ENCODE measurements at regions not wholly inside any gene's neighbourhood (a gene's known extent, or its start where the extent isn't known, plus 50 kb on each side); places are given as distances from the start of the nearest gene placed in this dataset.

DNA sequence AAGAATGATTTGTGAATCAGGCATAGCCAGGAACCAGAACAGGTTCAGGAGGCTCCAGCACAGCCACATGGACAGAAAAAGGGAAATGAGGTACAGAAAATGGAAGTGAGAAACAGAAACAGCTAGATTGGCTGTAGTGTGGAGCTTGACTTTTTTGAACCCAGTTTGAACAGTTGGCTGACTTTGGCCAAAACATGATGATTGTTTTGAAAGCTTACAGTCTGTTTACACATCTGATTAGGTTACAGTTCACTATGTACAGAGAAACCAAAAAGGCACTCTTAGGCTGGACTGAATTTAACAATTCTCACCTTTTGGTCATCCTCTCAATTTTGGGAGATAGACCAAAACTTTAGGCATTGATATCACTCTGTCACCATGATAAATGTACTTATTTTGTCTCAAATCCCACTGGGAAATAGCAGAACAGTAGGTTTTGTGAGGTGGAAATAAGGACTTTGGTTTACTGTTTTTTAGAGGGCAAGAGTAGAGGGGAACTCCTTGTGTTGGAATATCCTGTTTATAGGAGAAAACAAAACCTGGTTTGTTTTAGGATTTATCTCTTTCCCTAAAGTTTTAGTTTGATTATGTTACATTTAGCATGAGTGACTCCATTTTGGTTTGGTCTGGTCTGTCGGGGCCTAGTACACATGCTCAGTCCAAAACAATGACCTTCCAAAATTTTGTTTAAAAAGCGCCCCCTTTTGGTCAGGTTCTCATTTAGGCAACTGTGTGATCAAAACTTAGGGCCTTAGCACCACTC lies 123.1 kb downstream of the OLIG3 start:
- TF ChIP-seq, protein P1, sequence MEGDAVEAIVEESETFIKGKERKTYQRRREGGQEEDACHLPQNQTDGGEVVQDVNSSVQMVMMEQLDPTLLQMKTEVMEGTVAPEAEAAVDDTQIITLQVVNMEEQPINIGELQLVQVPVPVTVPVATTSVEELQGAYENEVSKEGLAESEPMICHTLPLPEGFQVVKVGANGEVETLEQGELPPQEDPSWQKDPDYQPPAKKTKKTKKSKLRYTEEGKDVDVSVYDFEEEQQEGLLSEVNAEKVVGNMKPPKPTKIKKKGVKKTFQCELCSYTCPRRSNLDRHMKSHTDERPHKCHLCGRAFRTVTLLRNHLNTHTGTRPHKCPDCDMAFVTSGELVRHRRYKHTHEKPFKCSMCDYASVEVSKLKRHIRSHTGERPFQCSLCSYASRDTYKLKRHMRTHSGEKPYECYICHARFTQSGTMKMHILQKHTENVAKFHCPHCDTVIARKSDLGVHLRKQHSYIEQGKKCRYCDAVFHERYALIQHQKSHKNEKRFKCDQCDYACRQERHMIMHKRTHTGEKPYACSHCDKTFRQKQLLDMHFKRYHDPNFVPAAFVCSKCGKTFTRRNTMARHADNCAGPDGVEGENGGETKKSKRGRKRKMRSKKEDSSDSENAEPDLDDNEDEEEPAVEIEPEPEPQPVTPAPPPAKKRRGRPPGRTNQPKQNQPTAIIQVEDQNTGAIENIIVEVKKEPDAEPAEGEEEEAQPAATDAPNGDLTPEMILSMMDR (IDR thresholded peaks at IDR 0.05), result no peak
- TF ChIP-seq POLR2A (IDR thresholded peaks at IDR 0.05), result no peak

DNA sequence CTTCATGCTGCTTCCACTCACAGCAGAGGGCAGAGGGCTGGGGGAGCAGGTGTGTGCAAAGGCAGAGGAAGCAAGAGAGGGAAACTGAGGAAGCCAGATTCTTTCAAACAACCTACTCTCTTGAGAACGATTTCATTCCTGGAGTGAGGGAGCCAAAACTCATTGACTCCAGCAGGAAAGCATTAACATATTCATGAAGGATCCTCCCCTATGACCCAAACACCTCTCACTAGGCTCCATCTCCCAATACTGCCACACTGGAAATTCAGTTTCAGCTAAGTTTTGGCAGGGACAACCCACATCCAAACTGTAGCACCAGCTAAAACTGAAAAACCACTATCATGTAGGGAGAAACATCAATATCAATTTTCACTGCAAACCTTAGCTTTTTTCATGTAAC lies 125.1 kb downstream of the OLIG3 start:
- H3K27ac ChIP-seq, result no peak overlapping the region
- no peaks in the 10 kb centered on the region for H3K27me3 ChIP-seq
- TF ChIP-seq POLR2A (IDR thresholded peaks at IDR 0.05), result no peak
- TF ChIP-seq, protein P1 (IDR thresholded peaks at IDR 0.05), result no peak
- H3K4me3 ChIP-seq, result no peak overlapping the region
- DNase-seq, result no peak
- no peaks in the 10 kb centered on the region for H3K9me3 ChIP-seq
- H3K4me1 ChIP-seq, result no peaks in the 10 kb centered on the region
- no peaks in the 10 kb centered on the region for H3K36me3 ChIP-seq

More for the DNA sequence above, 123.1 kb downstream of the OLIG3 start:
- no peak for DNase-seq
- no peaks in the 10 kb centered on the region for H3K4me1 ChIP-seq
- H3K27me3 ChIP-seq, result no peaks in the 10 kb centered on the region
- H3K4me3 ChIP-seq, result no peak overlapping the region
- H3K9me3 ChIP-seq, result no peaks in the 10 kb centered on the region
- H3K27ac ChIP-seq, result no peak overlapping the region
- H3K36me3 ChIP-seq, result no peaks in the 10 kb centered on the region

DNA sequence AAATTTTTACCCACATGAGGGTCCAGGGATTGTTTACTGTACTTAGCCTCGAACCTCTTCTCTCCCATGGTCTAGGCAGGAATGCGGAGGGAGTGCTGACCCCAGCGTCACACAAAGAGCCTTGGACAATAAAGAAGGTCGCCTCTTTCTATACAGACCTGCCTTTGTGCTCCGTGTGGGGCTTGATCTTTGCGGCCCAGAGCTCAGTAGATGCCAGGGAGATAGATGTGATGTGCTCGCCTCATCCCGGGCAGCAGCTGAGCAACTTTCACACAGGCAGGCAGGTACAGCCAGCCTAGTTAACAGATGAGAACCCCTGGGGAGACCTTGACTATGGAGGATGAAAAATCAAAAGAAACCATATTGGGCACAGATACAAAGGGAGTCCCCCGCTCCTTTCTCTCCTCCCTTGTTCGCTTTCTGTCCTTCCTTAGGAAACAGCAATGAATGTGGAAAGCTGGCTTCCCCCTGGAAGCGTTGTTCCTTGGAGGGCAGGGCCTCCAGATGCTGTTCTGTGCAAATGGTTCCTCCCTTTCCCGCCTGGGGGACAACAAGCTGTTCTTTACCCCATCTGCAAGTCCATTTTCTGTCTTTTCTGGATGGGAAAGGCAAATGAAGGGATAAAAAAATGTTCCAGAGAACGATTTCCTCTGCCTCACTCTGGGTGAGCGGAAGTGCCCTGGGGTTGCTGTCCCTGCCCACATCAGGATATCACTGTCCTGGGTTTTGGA lies 128.3 kb downstream of the OLIG3 start:
- no peaks in the 10 kb centered on the region for H3K27me3 ChIP-seq
- no peaks in the 10 kb centered on the region for H3K9me3 ChIP-seq
- H3K36me3 ChIP-seq, result no peaks in the 10 kb centered on the region
- H3K4me3 ChIP-seq, result no peak overlapping the region
- DNase-seq, result no peak
- H3K4me1 ChIP-seq, result no peaks in the 10 kb centered on the region
- no peak overlapping the region for H3K27ac ChIP-seq
- no peak for TF ChIP-seq POLR2A (IDR thresholded peaks at IDR 0.05)
- TF ChIP-seq, protein P1 (IDR thresholded peaks at IDR 0.05), result no peak

DNA sequence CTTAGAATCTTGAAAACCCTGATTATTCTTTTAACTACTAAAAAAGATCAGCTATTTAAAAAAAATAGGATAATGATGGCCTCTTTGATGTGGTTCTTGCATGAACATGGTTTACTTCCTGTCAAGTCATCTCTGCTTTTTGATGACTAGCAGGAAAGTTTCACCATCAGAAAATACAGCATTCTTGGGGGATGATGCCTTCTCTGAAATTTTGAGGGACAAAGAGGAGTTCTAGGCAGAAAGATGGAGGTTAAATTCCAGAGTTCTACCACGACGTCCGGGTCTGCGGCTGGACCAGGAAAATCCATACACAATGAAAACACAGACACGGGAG lies 130.4 kb downstream of the OLIG3 start:
- TF ChIP-seq POLR2A (IDR thresholded peaks at IDR 0.05), result no peak
- TF ChIP-seq, protein P1 (IDR thresholded peaks at IDR 0.05), result no peak
- Histone ChIP-seq H3K27ac (no peak overlapping the region), H3K36me3 (no peaks in the 10 kb centered on the region), H3K4me3 (no peak overlapping the region), H3K27me3 (no peaks in the 10 kb centered on the region), H3K9me3 (no peaks in the 10 kb centered on the region), H3K4me1 (no peaks in the 10 kb centered on the region)
- DNase-seq, result no peak

DNA sequence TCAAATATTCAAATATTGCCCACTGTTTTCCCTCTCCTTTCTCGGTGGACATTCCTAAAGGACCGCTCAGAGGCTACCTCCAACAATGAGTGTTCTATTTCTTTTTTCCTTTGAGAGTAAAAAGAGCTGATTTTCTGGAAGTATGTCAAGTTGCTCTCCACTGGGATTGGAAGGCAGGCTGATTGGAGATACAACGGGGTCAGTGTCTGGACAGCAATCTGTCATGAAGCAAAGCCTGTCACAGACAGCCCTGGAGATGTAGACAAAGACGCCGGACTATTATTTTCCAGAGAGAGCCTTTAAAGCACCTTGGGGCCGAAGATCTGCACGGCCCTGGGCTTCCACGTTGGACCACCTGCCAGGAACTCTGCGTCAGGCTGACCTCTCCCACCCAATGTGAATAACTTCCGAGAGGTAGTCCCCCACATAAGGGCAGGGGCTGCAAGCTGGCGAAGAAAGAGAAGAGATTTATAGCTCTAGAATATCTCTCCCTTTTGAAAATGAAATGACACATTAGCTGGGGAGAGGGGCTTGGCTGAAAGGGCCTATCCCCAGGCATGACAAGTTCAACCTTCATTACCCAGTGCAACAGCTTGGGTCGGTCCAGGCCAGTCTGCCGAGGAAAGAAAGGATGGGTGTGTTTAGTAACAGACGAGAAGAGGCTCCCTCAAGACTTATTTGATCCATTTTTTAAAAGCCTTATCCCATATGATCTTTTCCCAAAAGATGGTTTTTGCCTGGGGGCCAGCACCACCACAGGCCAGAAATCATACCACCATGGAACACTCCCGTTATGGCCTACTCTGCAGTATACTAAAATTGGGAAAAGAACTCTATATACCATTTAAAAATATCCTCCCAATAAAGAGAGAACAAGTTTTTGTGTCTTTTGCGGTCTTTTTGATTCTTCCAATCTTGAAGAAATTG lies 131.1 kb downstream of the OLIG3 start:
- H3K36me3 ChIP-seq, result no peaks in the 10 kb centered on the region
- H3K4me1 ChIP-seq, result no peaks in the 10 kb centered on the region
- no peak overlapping the region for H3K4me3 ChIP-seq
- DNase-seq, result no peak
- H3K27ac ChIP-seq, result no peak overlapping the region
- TF ChIP-seq, protein P1 (IDR thresholded peaks at IDR 0.05), result no peak
- TF ChIP-seq POLR2A (IDR thresholded peaks at IDR 0.05), result no peak
- H3K27me3 ChIP-seq, result no peaks in the 10 kb centered on the region
- H3K9me3 ChIP-seq, result no peaks in the 10 kb centered on the region

All from Peyer's patch (tissue), 4 donors.